ENCODE measurements at regions not wholly inside any gene's neighbourhood (a gene's known extent, or its start where the extent isn't known, plus 50 kb on each side); places are given as distances from the start of the nearest gene placed in this dataset.
A peak's percentile ranks its signal among the peaks of the same experiment; 100 is the strongest.

DNA sequence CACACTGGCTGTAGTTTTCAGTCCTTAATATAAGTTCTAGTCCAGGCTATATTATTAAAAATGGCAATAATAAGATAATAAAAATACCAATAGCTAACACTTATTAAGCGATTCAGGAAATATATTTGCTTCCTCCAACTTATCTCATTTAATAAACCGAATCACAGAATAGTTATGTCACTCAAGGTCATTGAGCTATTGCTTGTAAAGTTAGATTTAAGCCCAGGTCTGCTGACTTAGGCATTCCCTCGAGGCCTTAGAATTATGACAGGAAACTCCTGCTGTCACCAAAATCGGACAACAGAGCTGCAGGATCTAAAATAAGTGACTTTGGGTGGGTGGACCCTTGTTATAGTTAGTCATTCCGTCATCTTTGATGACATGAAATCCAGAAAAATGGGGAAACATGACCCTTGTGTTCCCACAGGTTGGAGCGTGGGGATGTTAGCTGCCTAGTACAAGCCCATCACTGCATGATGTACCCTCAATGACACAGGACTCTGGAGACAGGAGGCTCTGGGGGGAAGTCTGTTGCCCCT is 181.3 kb upstream of the PHYHIPL start:
- WGBS (ENCODE audit: missing lambda C conversion rate): 53% methylated on average over 6 of the region's 6 CpGs
- ChIA-PET POLR2A (interaction anchor here (0.6 kb wide), 1 partner anchor 882 kb away, joined by 3 read pairs; no protein-coding TSS in a partner anchor), CTCF (interaction anchor here (0.6 to 1.9 kb wide), 3 partner anchors 17 to 43 kb away, joined by 3 to 5 read pairs (median 5); no protein-coding TSS in a partner anchor)
- peak overlapping the region; percentile 94 for H3K4me2 ChIP-seq
- H3K4me3 ChIP-seq: 0 out of 3 replicates have a peak overlapping the region, but pooled peaks have one; percentile 10
- H3K4me1 ChIP-seq: peaks cover 30% of the 10 kb centered on the region
- DNase-seq (ENCODE audit: low read depth in 1 of 2, low spot score in 1 of 2): no peak
- TF ChIP-seq RNF2 (IDR thresholded peaks at IDR 0.05; ENCODE audit: borderline replicate concordance, low read depth): no peak
- TF ChIP-seq RFX5 (IDR thresholded peaks at IDR 0.05): no peak
- TF ChIP-seq SREBF2 (IDR thresholded peaks at IDR 0.05): no peak
- no peak for TF ChIP-seq MAFK (IDR thresholded peaks at IDR 0.05; ENCODE audit: partially characterized antibody)
- TF ChIP-seq RCOR1 (IDR thresholded peaks at IDR 0.05; ENCODE audit: low read depth, low read length): no peak
- no peak for TF ChIP-seq HOXB5 (CRISPR knock-in tag; IDR thresholded peaks at IDR 0.05)
- no peak for TF ChIP-seq ZC3H11A (IDR thresholded peaks at IDR 0.05)
- no peak for TF ChIP-seq EP300 (IDR thresholded peaks at IDR 0.05)
- TF ChIP-seq CBX2 (IDR thresholded peaks at IDR 0.05; ENCODE audit: borderline replicate concordance, low read depth): no peak
- TF ChIP-seq, protein P1, sequence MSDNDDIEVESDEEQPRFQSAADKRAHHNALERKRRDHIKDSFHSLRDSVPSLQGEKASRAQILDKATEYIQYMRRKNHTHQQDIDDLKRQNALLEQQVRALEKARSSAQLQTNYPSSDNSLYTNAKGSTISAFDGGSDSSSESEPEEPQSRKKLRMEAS (IDR thresholded peaks at IDR 0.05): no peak
- no peak for TF ChIP-seq NR3C1 (IDR thresholded peaks at IDR 0.05)
- TF ChIP-seq CBX8 (IDR thresholded peaks at IDR 0.05): no peak
- no peak for TF ChIP-seq PHF8 (IDR thresholded peaks at IDR 0.05; ENCODE audit: borderline replicate concordance, low read depth)
- no peak for TF ChIP-seq KDM5A (IDR thresholded peaks at IDR 0.05)
- TF ChIP-seq GATA3 (IDR thresholded peaks at IDR 0.05; ENCODE audit: borderline replicate concordance): no peak
- TF ChIP-seq, protein P2, sequence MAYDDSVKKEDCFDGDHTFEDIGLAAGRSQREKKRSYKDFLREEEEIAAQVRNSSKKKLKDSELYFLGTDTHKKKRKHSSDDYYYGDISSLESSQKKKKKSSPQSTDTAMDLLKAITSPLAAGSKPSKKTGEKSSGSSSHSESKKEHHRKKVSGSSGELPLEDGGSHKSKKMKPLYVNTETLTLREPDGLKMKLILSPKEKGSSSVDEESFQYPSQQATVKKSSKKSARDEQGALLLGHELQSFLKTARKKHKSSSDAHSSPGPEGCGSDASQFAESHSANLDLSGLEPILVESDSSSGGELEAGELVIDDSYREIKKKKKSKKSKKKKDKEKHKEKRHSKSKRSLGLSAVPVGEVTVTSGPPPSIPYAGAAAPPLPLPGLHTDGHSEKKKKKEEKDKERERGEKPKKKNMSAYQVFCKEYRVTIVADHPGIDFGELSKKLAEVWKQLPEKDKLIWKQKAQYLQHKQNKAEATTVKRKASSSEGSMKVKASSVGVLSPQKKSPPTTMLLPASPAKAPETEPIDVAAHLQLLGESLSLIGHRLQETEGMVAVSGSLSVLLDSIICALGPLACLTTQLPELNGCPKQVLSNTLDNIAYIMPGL (CRISPR knock-in tag; IDR thresholded peaks at IDR 0.05; ENCODE audit: borderline replicate concordance): no peak
- TF ChIP-seq NFE2L2 (conservative IDR thresholded peaks at IDR 0.05; ENCODE audit: low read length): no peak
- TF ChIP-seq MAZ (IDR thresholded peaks at IDR 0.05; ENCODE audit: borderline replicate concordance, low read depth, low read length): no peak
- TF ChIP-seq E2F6 (IDR thresholded peaks at IDR 0.05; ENCODE audit: borderline replicate concordance, low read depth): no peak
- TF ChIP-seq, protein P3, sequence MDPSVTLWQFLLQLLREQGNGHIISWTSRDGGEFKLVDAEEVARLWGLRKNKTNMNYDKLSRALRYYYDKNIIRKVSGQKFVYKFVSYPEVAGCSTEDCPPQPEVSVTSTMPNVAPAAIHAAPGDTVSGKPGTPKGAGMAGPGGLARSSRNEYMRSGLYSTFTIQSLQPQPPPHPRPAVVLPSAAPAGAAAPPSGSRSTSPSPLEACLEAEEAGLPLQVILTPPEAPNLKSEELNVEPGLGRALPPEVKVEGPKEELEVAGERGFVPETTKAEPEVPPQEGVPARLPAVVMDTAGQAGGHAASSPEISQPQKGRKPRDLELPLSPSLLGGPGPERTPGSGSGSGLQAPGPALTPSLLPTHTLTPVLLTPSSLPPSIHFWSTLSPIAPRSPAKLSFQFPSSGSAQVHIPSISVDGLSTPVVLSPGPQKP (IDR thresholded peaks at IDR 0.05; ENCODE audit: low read depth, low read length): no peak
- ATAC-seq: no peak
- H3K9me3 ChIP-seq: peaks cover 12% of the 10 kb centered on the region; the same call in 2 of the 3 replicates
- H3K27ac ChIP-seq: peak overlapping the region; percentile 86 to 87
- FAIRE-seq: no peak

DNA sequence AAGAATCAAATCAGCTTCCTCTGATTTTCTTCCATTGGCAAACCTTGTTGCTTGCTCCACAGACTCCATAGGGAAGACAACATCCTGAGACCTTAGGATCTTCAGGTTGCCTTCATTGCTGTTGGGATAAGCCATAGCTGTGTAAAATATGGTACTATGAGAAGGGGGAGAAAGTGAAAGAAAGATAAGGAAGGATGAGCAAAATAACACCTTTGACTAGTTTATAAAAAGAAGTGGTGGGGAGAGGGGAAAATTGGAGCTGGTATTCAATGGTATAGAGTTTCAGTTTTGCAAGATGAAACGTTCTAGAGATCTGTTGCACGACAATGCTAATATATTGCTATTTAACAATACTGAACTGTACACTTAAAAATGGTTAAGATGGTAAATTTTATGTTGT is 180.4 kb upstream of the PHYHIPL start:
- peak overlapping the region; percentile 94; the same call in 2 of the 3 replicates for H3K4me2 ChIP-seq
- CTCF ChIA-PET: interaction anchor here (1.9 kb wide), 2 partner anchors 43 to 44 kb away, joined by 5 read pairs; no protein-coding TSS in a partner anchor
- H3K4me1 ChIP-seq: peaks cover 30% of the 10 kb centered on the region
- H3K4me3 ChIP-seq: no peak overlapping the region
- POLR2A ChIA-PET: no interaction called here
- TF ChIP-seq TFCP2L1 (CRISPR knock-in tag; IDR thresholded peaks at IDR 0.05): no peak
- TF ChIP-seq PHF8 (IDR thresholded peaks at IDR 0.05; ENCODE audit: borderline replicate concordance, low read depth): no peak
- no peak for TF ChIP-seq ZFP36 (IDR thresholded peaks at IDR 0.05; ENCODE audit: borderline replicate concordance, partially characterized antibody)
- TF ChIP-seq SMC3 (IDR thresholded peaks at IDR 0.05): no peak
- no peak for TF ChIP-seq RARB (CRISPR knock-in tag; IDR thresholded peaks at IDR 0.05)
- TF ChIP-seq POLR2AphosphoS2 (conservative IDR thresholded peaks at IDR 0.05; ENCODE audit: low read length): no peak
- TF ChIP-seq RNF2 (IDR thresholded peaks at IDR 0.05; ENCODE audit: borderline replicate concordance, low read depth): no peak
- no peak for TF ChIP-seq HEYL (CRISPR knock-in tag; IDR thresholded peaks at IDR 0.05)
- TF ChIP-seq, protein P4, sequence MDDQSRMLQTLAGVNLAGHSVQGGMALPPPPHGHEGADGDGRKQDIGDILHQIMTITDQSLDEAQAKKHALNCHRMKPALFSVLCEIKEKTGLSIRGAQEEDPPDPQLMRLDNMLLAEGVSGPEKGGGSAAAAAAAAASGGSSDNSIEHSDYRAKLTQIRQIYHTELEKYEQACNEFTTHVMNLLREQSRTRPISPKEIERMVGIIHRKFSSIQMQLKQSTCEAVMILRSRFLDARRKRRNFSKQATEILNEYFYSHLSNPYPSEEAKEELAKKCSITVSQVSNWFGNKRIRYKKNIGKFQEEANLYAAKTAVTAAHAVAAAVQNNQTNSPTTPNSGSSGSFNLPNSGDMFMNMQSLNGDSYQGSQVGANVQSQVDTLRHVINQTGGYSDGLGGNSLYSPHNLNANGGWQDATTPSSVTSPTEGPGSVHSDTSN (IDR thresholded peaks at IDR 0.05): no peak
- TF ChIP-seq ZSCAN20 (CRISPR knock-in tag; IDR thresholded peaks at IDR 0.05): no peak
- TF ChIP-seq CBX8 (IDR thresholded peaks at IDR 0.05): no peak
- no peak for TF ChIP-seq HOXA7 (CRISPR knock-in tag; IDR thresholded peaks at IDR 0.05)
- no peak for TF ChIP-seq NPAS2 (CRISPR knock-in tag; IDR thresholded peaks at IDR 0.05; ENCODE audit: borderline replicate concordance)
- 86% methylated on average over 2 of the region's 2 CpGs for WGBS (ENCODE audit: missing lambda C conversion rate)
- FAIRE-seq: no peak
- peaks cover 7% of the 10 kb centered on the region; the same call in 2 of the 3 replicates for H3K9me3 ChIP-seq
- H3K27ac ChIP-seq: peak overlapping the region; percentile 86 to 87; a peak in 5 of 6 replicates
- no peak for DNase-seq (ENCODE audit: low read depth in 1 of 2, low spot score in 1 of 2)
- no peak for ATAC-seq
